Ishikawa (cell line): ENCODE measurements at regions not wholly inside any gene's neighbourhood (a gene's known extent, or its start where the extent isn't known, plus 50 kb on each side); places are given as distances from the start of the nearest gene placed in this dataset.

Source experiments
- CEBPB ChIP-seq: IDR thresholded peaks from 2 replicates; pipeline ENCODE4 v1.6.1; 2012
- CREB1 ChIP-seq: IDR thresholded peaks from 2 replicates; pipeline ENCODE4 v1.6.1; 2012; ENCODE audit warnings: low read depth
- EGR1 ChIP-seq: IDR thresholded peaks from 2 replicates; pipeline ENCODE4 v1.6.1; 2012
- EP300 ChIP-seq: IDR thresholded peaks from 2 replicates; pipeline ENCODE4 v1.6.1; 2012; ENCODE audit warnings: borderline replicate concordance
- FOXM1 ChIP-seq: IDR thresholded peaks from 2 replicates; pipeline ENCODE4 v1.6.1; 2012; ENCODE audit warnings: low read depth, borderline replicate concordance
- MAX ChIP-seq: IDR thresholded peaks from 2 replicates; pipeline ENCODE4 v1.6.1; 2012
- NFIC ChIP-seq: IDR thresholded peaks from 2 replicates; pipeline ENCODE4 v1.6.1; 2012
- RAD21 ChIP-seq: IDR thresholded peaks from 2 replicates; pipeline ENCODE4 v1.6.1; 2012; ENCODE audit warnings: low read depth
- REST ChIP-seq: IDR thresholded peaks from 2 replicates; pipeline ENCODE4 v1.6.1; 2012; ENCODE audit warnings: low read depth, mild to moderate bottlenecking
- TAF1 ChIP-seq: IDR thresholded peaks from 2 replicates; pipeline ENCODE4 v1.6.1; 2012; ENCODE audit warnings: low read depth, mild to moderate bottlenecking
- TCF12 ChIP-seq: IDR thresholded peaks from 2 replicates; pipeline ENCODE4 v1.6.1; 2012; ENCODE audit warnings: low read depth
- TEAD4 ChIP-seq: IDR thresholded peaks from 2 replicates; pipeline ENCODE4 v1.6.1; 2012
- USF1 ChIP-seq: IDR thresholded peaks from 2 replicates; pipeline ENCODE4 v1.6.1; 2012
- YY1 ChIP-seq: IDR thresholded peaks from 2 replicates; pipeline ENCODE4 v1.6.1; 2012; ENCODE audit warnings: low read depth
- ZBTB7A ChIP-seq: IDR thresholded peaks from 2 replicates; pipeline ENCODE4 v1.6.1; 2012; ENCODE audit warnings: low read depth

GRCh38 chr2:57475391-57475790 lies 571.2 kb upstream of the VRK2 start:
- TF ChIP-seq TEAD4 (no peak), CEBPB (no peak), FOXM1 (no peak), USF1 (no peak), TCF12 (no peak), RAD21 (no peak), REST (no peak), ZBTB7A (no peak), TAF1 (no peak), NFIC (no peak), EP300 (no peak)

- TF ChIP-seq REST (no peak), CEBPB (no peak), EGR1 (no peak), TEAD4 (no peak), YY1 (no peak), RAD21 (no peak), FOXM1 (no peak), NFIC (no peak), CREB1 (no peak), EP300 (no peak)
These were observed 566.6 kb upstream of the VRK2 start for GRCh38 chr2:57479981-57480380.

GRCh38 chr2:57488061-57488460 lies 558.5 kb upstream of the VRK2 start:
- TF ChIP-seq YY1, result no peak
- no peak for TF ChIP-seq EP300
- no peak for TF ChIP-seq USF1
- no peak for TF ChIP-seq NFIC
- TF ChIP-seq CEBPB, result no peak
- TF ChIP-seq FOXM1, result no peak
- no peak for TF ChIP-seq RAD21
- TF ChIP-seq REST, result no peak
- TF ChIP-seq TEAD4, result no peak
- TF ChIP-seq TCF12, result no peak
- TF ChIP-seq EGR1, result no peak
- TF ChIP-seq ZBTB7A, result no peak
- TF ChIP-seq MAX, result no peak
- no peak for TF ChIP-seq TAF1
- TF ChIP-seq CREB1, result no peak

- TF ChIP-seq FOXM1 (no peak), USF1 (no peak), EP300 (no peak), YY1 (no peak), NFIC (no peak), EGR1 (no peak), TEAD4 (no peak), CREB1 (no peak), REST (no peak), MAX (no peak), CEBPB (no peak), ZBTB7A (no peak), RAD21 (no peak)
These were observed 555.9 kb upstream of the VRK2 start for GRCh38 chr2:57490741-57491140.
